Stimulated activated CD4-positive, alpha-beta T cell treated with anti-CD3 and anti-CD28 coated beads, Interleukin-4, amount 100 ng/mL, for 1 hour (primary cell): ENCODE measurements at regions not wholly inside any gene's neighbourhood (a gene's known extent, or its start where the extent isn't known, plus 50 kb on each side); places are given as distances from the start of the nearest gene placed in this dataset.

Experiments
- DNase-seq: peaks from one replicate; pipeline ENCODE4 v3.0.0-alpha.2; 2020

GRCh38 chr11:80898910-80899309 lies 1458.1 kb upstream of the TENM4 start:
- DNase-seq: no peak

DNA sequence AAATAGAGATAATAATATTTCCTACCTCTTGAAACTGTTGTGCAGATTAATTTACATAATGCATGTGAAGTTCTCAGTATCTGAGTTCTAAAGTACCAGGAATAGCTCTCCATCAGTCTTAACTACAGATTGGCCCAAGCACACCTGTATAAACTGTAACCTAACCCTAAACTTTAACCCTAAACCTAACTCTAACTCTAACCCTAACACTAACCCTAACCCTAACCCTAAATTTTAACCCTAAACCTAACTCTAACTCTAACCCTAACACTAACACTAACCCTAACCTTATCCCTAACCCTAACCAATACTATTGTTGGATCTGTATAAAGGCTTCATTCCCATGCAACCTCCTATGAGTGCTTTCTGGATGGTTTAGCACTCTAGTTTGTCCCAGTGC lies 1445.9 kb upstream of the TENM4 start:
- DNase-seq: no peak

- DNase-seq: no peak
Observed at GRCh38 chr11:80873310-80873999, 1432.6 kb upstream of the TENM4 start.

GRCh38 chr11:80872116-80872728 lies 1431.4 kb upstream of the TENM4 start:
- no peak for DNase-seq

- no peak for DNase-seq
Observed at GRCh38 chr11:80868831-80869230, 1428.0 kb upstream of the TENM4 start.

DNA sequence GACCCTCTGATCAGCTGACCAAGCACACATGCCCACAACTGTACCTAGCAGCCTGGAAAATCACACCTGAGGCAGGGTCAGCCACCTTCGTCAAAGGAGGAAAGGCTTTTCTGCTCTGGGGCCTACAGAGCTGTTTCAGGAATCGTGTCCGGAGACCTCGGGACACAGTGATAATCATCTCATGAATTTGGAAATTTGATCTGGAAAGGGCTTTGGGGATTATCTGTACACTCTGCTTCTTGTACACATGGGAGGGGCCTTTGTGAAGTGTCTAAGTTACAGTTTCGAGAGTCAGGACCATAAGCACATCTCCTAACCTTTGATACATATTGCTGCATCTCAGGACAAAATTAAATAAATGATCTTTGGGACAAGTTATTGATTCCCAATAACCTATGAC lies 1421.2 kb upstream of the TENM4 start:
- DNase-seq: no peak

DNA sequence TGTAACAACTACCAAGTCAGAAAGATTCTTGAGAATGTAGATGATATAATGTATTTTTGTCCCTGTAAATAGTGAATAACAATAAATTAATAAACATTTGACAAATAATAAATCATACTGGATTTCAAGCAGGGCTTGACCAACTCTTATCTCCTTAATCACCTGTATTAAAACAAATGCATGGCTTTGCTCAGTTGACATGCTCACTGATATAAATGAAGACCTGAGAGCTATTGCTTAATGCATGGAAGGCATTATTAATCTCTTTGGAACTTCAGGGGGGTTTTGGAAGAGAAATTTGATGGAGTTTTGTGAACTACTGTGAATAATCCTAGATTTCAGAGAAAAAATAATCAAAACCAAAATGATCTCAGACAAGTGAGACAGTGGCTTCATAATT lies 1420.4 kb upstream of the TENM4 start:
- no peak for DNase-seq

GRCh38 chr11:80860632-80861031 lies 1419.8 kb upstream of the TENM4 start:
- no peak for DNase-seq

DNA sequence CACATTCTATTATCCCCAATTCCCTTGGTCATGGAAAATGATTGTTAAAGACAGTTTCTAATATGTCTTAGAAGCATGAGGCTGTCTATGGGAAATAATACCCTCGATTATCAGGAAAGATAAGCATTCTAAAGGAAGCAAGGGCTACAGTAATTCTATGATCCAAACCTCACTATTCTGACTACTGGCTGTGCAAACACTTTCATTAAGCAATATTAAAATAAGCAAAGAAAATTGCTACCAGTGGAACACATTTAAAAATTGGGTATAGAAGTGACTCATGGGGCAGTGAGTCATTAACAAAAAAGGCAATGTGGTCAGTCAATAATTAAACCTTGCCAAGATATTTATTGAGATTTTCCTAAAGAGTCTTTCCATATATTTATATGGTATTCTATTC lies 1415.2 kb upstream of the TENM4 start:
- DNase-seq: no peak

DNA sequence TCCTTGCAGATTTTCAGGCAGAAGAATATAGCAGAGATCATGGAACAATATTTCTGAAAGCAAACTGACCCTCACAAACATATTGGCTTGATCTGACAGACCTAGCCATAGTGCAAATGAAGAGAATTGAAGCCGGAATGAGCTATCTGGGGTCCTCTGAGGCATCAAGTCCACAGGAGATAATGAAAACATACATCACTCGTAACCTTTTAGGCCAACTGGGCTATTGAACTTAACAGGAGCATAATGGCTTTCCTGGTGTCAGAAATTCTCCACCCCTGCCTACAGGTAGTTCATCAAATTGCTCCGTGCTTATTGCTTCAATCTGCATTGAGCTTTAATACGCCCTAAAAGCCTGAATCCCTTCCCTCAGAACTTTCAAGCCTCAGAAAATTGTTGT lies 1414.6 kb upstream of the TENM4 start:
- no peak for DNase-seq

DNA sequence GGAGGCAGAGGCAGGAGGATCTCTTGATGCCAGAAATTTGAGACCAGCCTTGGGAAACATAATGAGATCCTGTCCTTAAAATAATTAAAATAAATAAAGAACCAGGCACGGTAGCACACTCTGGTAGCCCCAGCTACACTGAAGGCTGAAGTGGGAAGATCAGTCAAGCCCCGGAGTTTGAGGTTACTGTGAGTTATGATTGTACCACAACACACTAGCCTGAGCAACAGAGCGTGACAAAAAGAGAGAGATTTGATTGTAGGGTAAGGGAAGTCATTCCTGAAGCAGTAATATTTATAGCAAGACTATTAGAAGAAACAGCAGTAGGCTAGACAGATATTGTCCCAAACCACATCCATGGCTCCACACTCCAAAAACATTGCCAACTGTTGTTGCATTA lies 1408.4 kb upstream of the TENM4 start:
- DNase-seq: no peak

- no peak for DNase-seq
Observed at GRCh38 chr11:80846979-80847378, 1406.1 kb upstream of the TENM4 start.

GRCh38 chr11:80846442-80846841 lies 1405.6 kb upstream of the TENM4 start:
- no peak for DNase-seq

GRCh38 chr11:80844110-80844819 lies 1403.4 kb upstream of the TENM4 start:
- no peak for DNase-seq

- DNase-seq: no peak
Observed at GRCh38 chr11:80843266-80843974, 1402.6 kb upstream of the TENM4 start.

DNA sequence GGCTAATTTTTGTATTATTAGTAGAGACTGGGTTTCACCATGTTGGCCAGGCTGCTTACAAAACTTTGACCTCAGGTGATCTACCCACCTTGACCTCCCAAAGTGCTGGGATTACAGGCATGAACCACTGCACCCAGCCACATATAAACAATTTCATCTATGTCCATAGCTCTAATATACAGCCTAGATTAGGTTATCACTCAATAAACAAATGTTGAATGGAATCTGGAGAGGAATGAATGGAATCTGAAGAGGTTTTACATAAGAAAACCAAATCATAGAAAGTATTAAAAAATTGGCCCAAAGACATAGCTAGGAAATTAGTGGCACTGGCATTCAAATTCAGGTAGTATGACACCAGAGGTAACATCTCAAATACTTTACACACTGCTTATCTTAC lies 1401.4 kb upstream of the TENM4 start:
- DNase-seq: no peak

DNA sequence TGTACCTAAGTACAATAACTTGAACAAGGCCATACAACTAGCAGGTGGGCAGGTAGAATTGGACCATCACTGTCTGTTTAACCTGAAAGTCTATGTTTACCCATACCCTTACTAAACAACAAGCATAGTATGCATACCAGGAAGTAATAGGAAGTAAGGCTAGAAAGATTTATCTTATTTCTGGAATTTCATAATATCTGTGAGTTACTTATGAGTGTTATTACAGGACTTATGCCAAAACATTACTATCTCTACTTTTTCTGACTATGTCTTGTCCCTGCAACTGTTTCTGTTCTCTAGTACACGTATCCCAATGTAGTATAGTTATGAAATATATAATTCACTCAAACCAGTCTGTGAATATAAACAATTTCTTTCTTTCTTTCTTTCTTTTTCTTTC lies 1400.8 kb upstream of the TENM4 start:
- DNase-seq: no peak

DNA sequence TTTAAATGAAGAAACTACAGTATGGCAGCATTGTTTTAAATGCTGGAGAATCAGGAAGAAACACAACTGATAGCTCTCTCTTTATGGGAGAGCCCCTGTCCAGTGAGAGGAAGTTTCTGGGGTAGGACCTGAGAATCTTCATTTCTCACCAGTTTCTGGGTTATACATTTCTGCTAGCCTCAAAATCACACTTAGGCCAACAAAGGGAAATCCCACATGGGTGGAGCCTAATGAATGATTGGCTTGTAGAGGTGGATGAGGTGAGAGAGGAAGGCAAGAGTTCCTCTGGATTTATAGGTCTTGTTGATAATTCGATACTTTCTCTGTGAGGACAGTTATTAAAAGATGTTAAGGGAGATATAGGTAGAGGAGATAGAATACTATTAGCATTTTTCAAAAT lies 1397.3 kb upstream of the TENM4 start:
- DNase-seq: no peak

GRCh38 chr11:80837051-80837450 lies 1396.2 kb upstream of the TENM4 start:
- no peak for DNase-seq

GRCh38 chr11:80831374-80831773 lies 1390.5 kb upstream of the TENM4 start:
- no peak for DNase-seq

DNA sequence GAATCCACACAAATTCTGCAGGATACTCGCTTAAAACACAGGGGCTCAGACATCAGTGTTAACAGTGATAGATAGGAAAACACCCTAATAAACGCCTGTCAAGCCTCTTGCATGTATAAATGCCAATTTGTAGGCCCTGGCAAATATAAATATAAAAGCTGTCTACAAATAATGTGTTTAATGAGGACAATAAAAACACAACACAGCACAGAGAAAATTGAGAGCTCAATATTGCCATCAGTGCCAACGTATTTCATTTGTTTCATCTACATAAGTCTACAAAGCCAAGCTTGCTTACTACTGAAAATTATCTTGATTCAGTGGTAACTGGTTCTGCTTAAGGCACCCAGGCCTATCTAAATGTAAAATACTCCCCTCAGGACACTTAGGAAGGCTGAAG lies 1387.0 kb upstream of the TENM4 start:
- DNase-seq: no peak

GRCh38 chr11:80826808-80827207 lies 1386.0 kb upstream of the TENM4 start:
- DNase-seq: no peak

DNA sequence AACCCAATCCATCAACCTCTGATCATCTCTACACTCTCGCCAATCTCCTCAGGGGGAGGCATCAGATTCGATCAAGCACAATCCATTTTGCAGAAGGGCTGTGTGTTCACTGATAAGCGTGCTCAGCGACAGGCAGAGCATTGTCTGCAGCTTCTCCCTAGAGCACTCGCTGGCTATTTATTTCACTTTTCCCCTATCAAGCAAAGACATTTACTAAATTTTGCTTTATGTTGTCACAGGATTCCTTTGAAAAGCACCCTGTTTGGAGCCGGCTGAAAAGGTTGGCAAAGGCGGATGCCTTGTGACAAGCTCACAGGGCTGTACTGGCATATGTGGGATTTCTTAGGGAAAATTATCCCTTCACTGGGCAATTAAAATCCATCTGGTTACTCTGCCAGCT lies 1381.5 kb upstream of the TENM4 start:
- no peak for DNase-seq

DNA sequence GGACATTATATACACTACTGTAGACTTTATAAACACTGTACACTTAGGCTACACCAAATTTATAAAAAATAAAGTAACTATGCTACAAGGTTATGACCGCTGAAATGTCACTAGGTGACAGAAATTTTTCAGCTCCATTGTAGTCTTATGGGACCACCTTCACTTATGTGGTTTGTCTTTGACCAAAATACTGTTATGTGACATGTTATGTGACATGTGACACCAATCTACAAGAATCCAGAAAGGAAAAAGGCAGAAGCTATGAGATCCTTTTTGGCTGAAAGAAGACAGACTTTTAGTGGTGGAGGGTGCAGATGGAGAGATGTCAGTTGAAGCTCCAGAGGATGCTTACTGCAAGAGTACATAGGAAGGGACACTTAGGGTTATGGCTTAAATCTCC lies 1378.4 kb upstream of the TENM4 start:
- DNase-seq: no peak
